Endodermal cell (in vitro differentiated cells): ENCODE measurements at regions not wholly inside any gene's neighbourhood (a gene's known extent, or its start where the extent isn't known, plus 50 kb on each side); places are given as distances from the start of the nearest gene placed in this dataset.

Experiments
- DNase-seq: peaks from one replicate; pipeline ENCODE4 v3.0.0-alpha.2; 2017
- H3K27ac ChIP-seq: 2 replicates; pipeline ENCODE4 v1.5.1; 2013; ENCODE audit warnings: mild to moderate bottlenecking, low read depth, low read length, moderate library complexity
- H3K27me3 ChIP-seq: 2 replicates; pipeline ENCODE4 v1.6.1; 2013; ENCODE audit warnings: mild to moderate bottlenecking, low read length, moderate library complexity; ENCODE audit not compliant: insufficient read depth, control insufficient read depth, poor library complexity, severe bottlenecking
- H3K36me3 ChIP-seq: 2 replicates; pipeline ENCODE4 v1.7.0; 2013; ENCODE audit warnings: mild to moderate bottlenecking, low read length, moderate library complexity; ENCODE audit not compliant: control insufficient read depth, insufficient read depth
- H3K4me1 ChIP-seq: one replicate; pipeline ENCODE4 v1.7.0; 2013; ENCODE audit warnings: low read length; ENCODE audit not compliant: control insufficient read depth, insufficient read depth
- H3K4me3 ChIP-seq: 2 replicates; pipeline ENCODE4 v1.5.1; 2013; ENCODE audit warnings: mild to moderate bottlenecking, low read length, moderate library complexity
- H3K9ac ChIP-seq: 2 replicates; pipeline ENCODE4 v1.6.1; 2013; ENCODE audit warnings: mild to moderate bottlenecking, low read length, moderate library complexity; ENCODE audit not compliant: poor library complexity, severe bottlenecking; ENCODE audit errors: extremely low read depth
- H3K9me3 ChIP-seq: 2 replicates; pipeline ENCODE4 v1.6.1; 2013; ENCODE audit warnings: mild to moderate bottlenecking, low read length, moderate library complexity; ENCODE audit not compliant: control insufficient read depth
- H3K27ac Mint-ChIP-seq: 2 replicates; pipeline ENCODE4 v1.8.0; 2020; ENCODE audit warnings: mixed read lengths
- H3K27me3 Mint-ChIP-seq: 2 replicates; pipeline ENCODE4 v1.8.0; 2021; ENCODE audit warnings: mild to moderate bottlenecking, mixed read lengths; ENCODE audit not compliant: insufficient read depth
- H3K36me3 Mint-ChIP-seq: 2 replicates; pipeline ENCODE4 v1.8.0; 2020; ENCODE audit warnings: low read depth, mixed read lengths
- H3K4me1 Mint-ChIP-seq: 2 replicates; pipeline ENCODE4 v1.8.0; 2020; ENCODE audit warnings: mixed read lengths
- H3K4me3 Mint-ChIP-seq: 2 replicates; pipeline ENCODE4 v1.8.0; 2020; ENCODE audit warnings: mild to moderate bottlenecking, moderate library complexity, mixed read lengths
- H3K9me3 Mint-ChIP-seq: 2 replicates; pipeline ENCODE4 v1.8.0; 2020; ENCODE audit warnings: mild to moderate bottlenecking, mixed read lengths
- CTCF ChIP-seq: fragments of 200-600 bp; sonication (generic); conservative IDR thresholded peaks from 2 replicates; pipeline ENCODE4 v1.5.0; 2021; ENCODE audit warnings: antibody characterized with exemption, mild to moderate bottlenecking
- WGBS, 2 experiments: methylation state at CpG; one replicate each; pipeline versions ENCODE4 v1.1.5 to v1.1.7; 2013; ENCODE audit warnings: missing lambda C conversion rate in 2 of 2, mixed read lengths in 1 of 2; ENCODE audit not compliant: insufficient coverage in 1 of 2, insufficient read length in 1 of 2; 5-methylcytosine and 5-hydroxymethylcytosine counted together

- H3K27me3 Mint-ChIP-seq, result peaks cover 17% of the 10 kb centered on the region
- Histone ChIP-seq H3K27ac (no peak overlapping the region), H3K4me3 (no peak overlapping the region), H3K27me3 (no peaks in the 10 kb centered on the region), H3K4me1 (no peaks in the 10 kb centered on the region), H3K9me3 (peaks cover 20% of the 10 kb centered on the region), H3K36me3 (no peaks in the 10 kb centered on the region), H3K9ac (no peak overlapping the region)
- H3K27ac Mint-ChIP-seq, result no peak overlapping the region
- DNase-seq, result no peak
- peaks cover 19% of the 10 kb centered on the region for H3K9me3 Mint-ChIP-seq
- TF ChIP-seq CTCF, result no peak
- H3K4me1 Mint-ChIP-seq, result no peaks in the 10 kb centered on the region
- H3K4me3 Mint-ChIP-seq, result no peak overlapping the region
- 86 to 88% methylated on average over 1 to 6 of the region's 6 CpGs for WGBS, 2 experiments
- H3K36me3 Mint-ChIP-seq, result no peaks in the 10 kb centered on the region
Observed at GRCh38 chr12:127311720-127312364, 955.1 kb upstream of the TMEM132C start.

GRCh38 chr12:127324681-127325080, 942.3 kb upstream of the TMEM132C start:
- Histone ChIP-seq H3K4me3 (no peak overlapping the region), H3K36me3 (no peaks in the 10 kb centered on the region), H3K9ac (no peak overlapping the region), H3K27ac (no peak overlapping the region), H3K9me3 (no peaks in the 10 kb centered on the region), H3K27me3 (peaks cover 23% of the 10 kb centered on the region), H3K4me1 (no peaks in the 10 kb centered on the region)
- no peaks in the 10 kb centered on the region for H3K36me3 Mint-ChIP-seq
- no peaks in the 10 kb centered on the region for H3K9me3 Mint-ChIP-seq
- no peak for DNase-seq
- no peak overlapping the region for H3K27ac Mint-ChIP-seq
- WGBS, 2 experiments, result 90 to 100% methylated on average over 1 to 4 of the region's 4 CpGs
- H3K4me3 Mint-ChIP-seq, result no peak overlapping the region
- H3K4me1 Mint-ChIP-seq, result no peaks in the 10 kb centered on the region
- H3K27me3 Mint-ChIP-seq, result peaks cover 35% of the 10 kb centered on the region
- no peak for TF ChIP-seq CTCF

- H3K27ac ChIP-seq, result no peak overlapping the region
- H3K9me3 ChIP-seq, result no peaks in the 10 kb centered on the region
- H3K36me3 ChIP-seq, result no peaks in the 10 kb centered on the region
- no peak overlapping the region for H3K27ac Mint-ChIP-seq
- TF ChIP-seq CTCF, result no peak
- no peak overlapping the region for H3K4me3 ChIP-seq
- H3K4me3 Mint-ChIP-seq, result no peak overlapping the region
- DNase-seq, result no peak
- H3K4me1 Mint-ChIP-seq, result no peaks in the 10 kb centered on the region
- no peaks in the 10 kb centered on the region for H3K27me3 ChIP-seq
- no peak overlapping the region for H3K9ac ChIP-seq
- 92 to 95% methylated on average over 6 of the region's 6 CpGs for WGBS, 2 experiments
- H3K27me3 Mint-ChIP-seq, result peaks cover 7% of the 10 kb centered on the region
- H3K4me1 ChIP-seq, result no peaks in the 10 kb centered on the region
- H3K9me3 Mint-ChIP-seq, result no peaks in the 10 kb centered on the region
- H3K36me3 Mint-ChIP-seq, result no peaks in the 10 kb centered on the region
Observed at GRCh38 chr12:127327986-127328385, 939.0 kb upstream of the TMEM132C start.
